ENCODE measurements at regions not wholly inside any gene's neighbourhood (a gene's known extent, or its start where the extent isn't known, plus 50 kb on each side); places are given as distances from the start of the nearest gene placed in this dataset.
"Not testable (repeated sequence)": the region's sequence is repeated elsewhere in the genome, so short reads cannot be mapped to it uniquely, and the experiment has no call there.

DNA sequence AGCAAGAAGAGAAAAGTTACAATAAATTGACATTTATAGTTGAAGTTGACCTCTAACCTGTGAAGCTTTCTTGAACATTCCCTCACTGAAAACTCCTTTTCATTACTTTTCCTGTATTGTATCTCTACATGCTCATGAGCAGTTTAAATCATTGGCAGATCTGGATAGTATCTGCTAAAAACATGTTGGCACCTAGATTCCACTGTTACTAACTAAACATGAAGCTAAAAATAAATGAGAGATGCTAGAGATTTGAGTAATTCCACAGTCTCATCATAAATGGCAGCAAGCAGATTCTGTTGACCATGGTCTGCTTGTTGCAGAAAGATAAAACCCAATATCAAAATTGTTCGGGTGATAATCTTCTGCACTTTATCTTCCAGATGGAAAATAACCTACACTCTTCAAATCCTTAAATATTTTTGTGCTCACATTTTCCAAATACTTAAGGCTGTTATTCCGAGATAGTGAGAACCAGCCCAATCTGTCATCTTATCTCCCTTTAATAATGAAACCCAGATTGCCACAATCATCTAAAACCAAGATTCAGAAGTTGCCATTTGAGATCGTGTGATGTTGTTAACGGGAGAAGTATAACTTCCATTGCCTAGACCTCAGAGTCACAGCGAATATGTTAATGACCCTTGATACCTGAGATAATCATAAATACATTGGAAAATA lies 171.0 kb upstream of the DAAM1 start:
- DNase-seq: no peak

DNA sequence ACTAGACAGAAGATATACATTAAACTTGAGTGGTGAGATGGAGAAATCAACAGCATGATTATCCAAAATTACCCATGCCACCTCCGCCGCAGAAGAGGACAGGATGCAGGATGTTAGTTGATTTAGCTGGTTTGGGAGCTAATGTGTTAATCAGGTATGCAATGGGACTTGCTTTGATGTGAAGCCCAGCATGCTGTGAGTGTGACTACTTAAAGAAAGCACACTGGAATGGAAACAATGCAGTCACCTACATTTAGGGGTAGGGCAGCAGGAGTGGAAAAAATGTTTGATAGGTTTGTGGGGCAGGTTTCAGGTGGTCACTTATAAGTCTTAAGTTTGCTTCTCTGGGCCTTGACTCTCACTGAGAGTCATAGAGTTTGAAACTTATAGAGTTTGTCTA lies 170.0 kb upstream of the DAAM1 start:
- DNase-seq: no peak

DNA sequence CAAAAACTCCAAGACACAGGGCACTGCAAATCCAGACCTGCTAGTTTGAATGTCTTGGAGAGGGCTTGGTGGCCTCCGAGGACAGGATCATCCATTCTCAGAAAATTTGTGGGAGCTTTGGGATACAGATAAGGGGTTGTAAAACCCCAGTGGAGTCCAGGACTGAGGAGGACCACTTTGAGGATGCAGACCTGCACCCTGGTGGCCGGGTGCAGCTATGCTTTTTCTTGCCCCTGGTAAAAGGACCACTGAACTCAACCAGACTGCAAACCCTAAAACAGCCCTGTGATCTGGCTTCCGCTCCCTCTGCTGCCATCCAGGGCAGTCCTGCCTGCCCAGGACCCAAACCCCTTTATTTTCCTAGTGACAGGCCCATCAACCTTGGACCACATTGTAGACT lies 169.5 kb upstream of the DAAM1 start:
- DNase-seq: no peak

DNA sequence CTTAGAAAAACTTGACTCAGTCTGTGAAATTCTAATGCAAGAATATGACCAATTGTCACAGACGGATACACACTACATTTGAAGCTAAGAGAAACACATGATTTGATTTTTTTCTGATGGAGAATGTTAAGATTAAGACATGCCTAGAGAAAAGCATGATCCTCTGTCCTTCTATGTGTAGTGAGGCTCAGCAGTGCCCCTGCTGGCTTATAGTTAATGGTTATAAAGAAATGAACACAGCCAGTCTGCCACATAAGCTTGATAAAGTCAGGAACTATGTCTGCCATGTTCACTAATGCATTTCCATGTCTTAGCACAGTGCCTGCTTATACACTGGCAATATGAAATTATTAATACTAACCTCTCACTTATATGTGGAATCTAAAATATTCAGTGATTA lies 168.1 kb upstream of the DAAM1 start:
- DNase-seq: peak in 1 of 2 experiments; percentile 2

DNA sequence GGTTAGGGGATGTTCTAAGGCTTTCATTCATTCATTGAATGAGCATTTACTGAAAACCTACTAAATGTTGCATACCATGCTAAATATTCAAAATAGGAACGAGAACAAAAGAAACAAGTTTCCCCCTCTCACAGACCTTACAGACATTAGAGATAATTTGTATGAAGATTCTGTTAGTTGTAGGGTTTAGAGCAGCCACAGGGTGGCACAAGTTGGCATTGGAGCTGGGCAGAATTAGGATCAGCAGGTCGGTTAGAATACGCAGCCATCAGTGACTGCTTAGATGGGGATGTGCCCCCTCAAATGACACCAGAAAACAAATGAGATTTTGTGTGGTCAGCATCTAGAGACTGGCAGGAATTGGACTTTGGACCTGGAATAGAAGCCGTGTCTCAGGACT lies 166.3 kb upstream of the DAAM1 start:
- no peak for DNase-seq

DNA sequence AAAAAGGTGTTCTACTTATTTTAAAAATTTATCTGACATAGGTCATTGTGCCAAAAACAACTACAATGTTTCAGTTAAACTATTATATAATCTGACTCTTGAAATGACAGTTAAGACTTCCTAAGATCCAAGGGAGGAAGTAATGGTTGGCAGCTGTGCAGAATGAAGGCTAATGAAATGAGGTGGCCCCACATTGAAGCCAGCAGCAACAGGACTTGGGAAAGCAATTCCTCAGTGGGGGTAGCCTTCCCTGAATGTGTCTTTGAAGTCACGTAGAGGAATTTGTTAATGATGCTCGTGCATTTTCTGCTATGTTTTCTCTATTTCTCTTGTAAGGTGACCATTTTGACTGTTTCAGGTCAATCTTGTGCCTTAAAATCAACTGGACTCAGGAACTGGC lies 162.4 kb upstream of the DAAM1 start:
- no peak for DNase-seq

DNA sequence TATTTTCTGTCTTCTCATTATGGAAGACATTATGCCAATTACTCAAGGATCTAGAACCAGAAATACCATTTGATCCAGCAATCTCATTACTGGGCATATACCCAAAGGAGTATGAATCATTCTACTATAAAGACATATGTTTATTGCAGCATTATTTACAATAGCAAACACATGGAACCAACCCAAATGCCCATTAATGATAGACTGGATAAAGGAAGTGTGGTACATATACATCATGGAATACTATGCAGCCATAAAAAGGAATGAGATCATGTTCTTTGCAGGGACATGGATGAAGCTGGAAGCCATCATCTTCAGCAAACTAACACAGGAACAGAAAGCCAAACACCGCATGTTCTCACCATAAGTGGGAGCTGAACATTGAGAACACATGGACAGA lies 161.8 kb upstream of the DAAM1 start:
- DNase-seq: not testable (repeated sequence)

DNA sequence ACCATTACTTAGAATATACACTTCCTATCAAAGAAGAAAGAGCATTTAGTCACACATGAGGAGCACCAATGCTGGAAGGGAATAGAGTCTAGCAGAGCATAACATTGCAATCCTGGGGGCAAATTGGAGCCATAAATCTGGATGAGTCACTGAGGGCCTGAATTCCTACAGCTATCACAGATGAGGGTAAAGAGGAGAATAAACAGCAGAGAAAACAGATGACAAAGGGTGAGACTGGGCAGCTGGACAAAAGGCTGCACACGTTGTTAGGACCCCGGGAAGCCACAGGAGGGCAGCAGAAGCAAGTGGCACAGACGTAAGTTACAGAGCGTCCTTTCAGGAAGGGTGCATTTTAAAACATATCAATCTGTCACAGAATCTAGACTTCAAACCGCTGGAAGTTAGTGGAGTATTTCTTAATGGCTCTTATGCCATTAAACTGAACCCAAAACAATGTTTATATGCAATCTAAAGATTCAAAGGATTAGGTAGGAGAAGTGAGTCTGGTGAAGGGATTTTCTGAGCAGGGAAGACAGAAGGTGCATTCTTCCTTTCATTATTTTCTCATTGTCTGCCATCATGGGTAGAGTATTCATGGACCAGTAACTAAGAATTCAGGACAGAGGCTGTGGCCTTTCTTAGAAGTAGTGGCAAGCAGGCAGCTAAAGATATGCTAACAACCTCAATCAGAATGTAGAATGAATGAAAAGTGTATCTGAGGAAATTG lies 159.8 kb upstream of the DAAM1 start:
- peak; percentile 61 to 77 for DNase-seq

DNA sequence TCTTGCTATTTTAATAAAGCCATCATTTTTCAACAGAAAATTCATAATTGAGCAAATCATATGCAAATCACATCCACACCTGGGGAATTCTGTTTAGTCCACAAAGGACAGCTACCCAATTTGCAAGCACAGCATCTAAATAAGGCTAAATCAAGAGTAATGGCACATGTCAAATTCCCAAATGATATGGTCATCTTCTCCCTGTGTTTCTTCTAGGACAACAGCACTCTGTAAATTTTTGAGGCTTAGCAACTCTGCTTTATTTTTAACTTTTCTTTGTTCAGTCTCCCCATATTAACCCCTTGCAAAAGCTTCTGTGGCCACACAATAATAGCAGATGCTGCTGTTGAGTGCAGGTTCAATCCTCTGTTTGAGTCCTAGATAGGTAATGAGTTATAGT lies 155.6 kb upstream of the DAAM1 start:
- no peak for DNase-seq

DNA sequence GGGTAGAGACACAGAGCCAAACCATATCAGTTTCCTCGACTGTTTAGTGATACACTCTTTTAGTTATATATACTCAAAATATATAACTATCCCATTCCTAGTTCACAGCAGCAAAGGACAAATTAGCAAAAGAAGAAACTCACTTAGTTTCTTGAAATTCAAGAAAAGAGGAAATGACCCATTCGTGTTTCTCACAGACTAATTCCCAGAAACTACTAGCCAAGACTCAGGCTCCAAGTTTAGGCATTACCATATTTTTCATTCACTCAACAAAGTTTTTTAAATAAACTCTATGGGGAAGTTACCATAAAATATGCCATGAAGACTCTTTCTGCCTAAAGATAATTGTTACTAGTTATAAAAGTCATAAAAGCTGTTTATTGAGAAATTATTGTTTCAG lies 152.3 kb upstream of the DAAM1 start:
- DNase-seq: no peak

DNA sequence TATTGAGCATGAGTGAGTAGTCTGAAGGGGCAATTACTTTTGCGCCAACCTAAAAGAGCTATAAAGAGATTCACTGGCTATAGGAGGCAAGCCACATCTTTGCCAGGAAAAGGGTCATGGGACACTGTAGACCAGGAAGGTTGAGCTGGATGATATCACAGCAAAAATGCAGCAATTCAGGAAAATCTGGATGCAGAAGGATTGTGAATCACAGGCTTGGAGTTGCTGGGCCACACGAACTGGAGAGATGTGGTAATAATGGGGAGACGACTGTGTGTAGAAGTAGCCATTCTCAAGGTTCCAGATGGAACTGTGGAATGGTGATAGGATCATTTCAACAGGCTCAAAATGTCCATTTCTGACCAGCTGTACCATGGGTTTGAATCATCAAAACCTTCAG lies 151.4 kb upstream of the DAAM1 start:
- DNase-seq: no peak

DNA sequence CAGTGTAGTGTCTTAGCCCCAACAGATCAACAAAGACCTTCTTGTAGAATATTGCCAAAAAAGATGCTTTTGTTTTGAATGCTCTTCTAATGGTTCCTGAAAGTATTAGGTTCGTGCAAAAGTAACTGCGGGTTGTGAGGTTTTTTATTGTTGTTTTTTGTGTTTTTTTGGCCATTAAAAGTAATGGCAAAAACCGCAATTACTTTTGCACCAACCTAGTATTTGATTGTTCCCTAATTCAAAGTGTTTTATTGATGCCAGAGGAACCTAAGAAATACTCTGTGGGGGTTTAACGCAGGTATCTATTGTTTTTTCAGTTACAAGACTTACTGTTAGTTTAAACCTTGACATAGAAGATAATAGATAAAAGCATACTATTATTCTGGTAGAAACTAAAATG lies 150.8 kb upstream of the DAAM1 start:
- no peak for DNase-seq

DNA sequence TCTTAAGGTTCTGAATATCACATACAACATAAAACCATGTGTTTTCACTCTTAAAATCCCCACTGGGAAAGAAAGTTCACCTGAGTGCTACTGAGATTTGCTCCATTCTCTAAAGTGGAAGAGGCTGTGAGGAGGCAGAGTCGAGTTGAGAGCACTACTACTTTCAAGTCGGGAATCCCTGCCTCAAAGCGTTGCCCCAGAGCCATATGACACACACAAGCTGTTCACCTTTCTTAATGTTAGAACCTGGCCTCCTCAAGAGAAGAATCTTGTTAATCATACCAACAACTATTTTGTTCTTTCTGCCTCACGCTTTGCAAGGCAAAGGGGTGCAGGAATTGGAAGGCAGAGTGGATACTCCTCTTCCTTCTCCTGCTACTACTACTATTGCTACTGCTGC lies 149.7 kb upstream of the DAAM1 start:
- DNase-seq: no peak

DNA sequence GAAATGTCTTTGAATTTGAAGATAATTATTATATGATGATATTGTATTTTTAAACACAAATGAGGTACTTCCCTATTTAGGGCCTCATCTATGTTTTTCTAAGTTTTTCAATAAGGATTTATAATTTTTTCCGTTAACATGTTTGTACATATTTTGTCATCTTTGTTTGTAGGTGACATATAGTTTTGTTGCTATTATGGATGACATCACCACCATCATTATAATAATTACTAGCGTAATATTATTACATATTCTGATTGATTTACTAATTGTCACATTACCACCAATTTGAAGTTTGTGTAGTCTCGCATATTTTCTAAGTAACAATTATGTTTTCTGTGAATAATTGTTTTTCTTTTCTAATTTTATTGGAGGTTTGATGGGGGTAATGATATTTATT lies 147.2 kb upstream of the DAAM1 start:
- DNase-seq: no peak

DNA sequence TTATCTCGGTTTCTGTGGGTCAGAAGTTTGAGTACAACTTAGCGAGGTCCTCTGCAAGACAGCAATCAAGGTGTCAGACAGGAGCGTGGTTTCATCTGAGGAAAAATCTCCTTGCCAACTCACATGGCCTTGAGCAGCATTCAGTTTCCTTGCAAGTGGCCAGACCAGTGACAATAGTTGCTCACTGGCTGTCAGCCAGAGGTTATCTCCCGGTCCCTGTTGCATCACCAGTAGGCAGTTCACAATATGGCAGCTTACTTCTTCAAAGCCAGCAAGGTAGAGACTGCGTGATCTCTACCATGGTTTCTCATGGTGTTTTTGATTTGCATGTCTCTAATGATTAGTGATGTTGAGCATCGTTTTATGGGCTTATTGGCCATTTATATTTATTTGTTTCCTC lies 143.8 kb upstream of the DAAM1 start:
- no peak for DNase-seq

DNA sequence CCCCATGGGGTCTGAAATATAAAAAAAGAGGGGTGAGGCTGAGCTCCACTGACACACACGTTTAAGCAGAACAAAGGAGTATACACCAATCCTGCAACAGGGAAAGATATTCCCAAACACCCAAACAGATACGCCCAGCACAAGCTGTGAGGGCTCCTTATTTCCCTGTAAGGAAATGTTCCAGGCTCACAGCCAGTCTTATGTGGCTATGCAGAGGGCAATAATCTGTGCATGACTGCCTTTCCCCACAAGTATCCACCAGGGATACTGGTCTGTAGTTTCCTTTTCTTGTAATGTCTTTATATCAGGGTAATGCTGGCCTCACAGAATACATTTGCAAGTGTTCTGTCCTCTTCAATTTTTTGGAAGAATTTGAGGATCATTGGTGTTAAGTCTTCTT lies 141.7 kb upstream of the DAAM1 start:
- no peak for DNase-seq

DNA sequence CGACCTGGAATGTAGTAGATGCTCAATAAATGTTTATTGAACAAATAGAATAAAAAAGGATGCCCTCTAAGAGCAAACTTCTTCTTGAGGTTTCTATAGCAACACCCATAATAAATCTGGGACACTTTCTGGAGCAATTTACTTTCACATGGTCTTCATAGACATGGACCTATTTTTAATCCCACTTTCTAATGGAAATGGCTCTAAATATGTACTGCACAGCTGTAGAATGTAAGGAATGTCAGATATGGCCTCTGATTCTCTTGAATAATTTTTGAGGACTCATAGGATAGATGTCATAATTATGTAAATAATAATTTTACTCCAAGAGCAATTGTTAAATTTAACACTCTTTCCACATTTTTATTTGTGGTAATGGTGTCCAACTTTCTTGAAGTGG lies 133.5 kb upstream of the DAAM1 start:
- no peak for DNase-seq

DNA sequence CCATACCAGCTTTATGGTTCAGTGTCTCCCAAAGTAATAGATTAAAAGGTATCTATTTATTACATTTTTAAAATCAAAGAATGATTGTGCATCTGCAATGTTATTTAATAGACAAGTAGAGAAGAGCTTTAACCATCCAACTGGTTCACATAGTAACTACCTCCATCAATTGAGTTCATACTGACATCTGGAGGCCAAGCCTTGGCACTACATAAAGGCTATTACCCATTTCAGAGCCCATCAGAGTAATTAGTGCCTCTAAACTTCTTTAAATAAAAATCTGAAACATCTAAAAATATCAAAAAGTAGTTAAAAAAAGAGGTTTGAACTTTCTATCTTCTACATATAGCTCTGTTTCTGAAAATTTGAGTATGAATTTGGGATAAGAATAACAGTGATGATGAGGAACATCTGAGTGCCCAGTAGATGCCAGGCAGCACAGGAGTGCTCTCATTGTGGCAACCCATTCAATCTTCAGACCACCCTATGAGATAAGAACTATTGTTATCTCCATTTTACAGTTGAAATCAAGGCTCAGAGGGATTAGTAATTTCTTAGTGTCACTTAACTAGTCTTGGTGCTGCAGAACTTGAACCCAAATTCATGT lies 132.9 kb upstream of the DAAM1 start:
- DNase-seq: peak; percentile 20 to 55

DNA sequence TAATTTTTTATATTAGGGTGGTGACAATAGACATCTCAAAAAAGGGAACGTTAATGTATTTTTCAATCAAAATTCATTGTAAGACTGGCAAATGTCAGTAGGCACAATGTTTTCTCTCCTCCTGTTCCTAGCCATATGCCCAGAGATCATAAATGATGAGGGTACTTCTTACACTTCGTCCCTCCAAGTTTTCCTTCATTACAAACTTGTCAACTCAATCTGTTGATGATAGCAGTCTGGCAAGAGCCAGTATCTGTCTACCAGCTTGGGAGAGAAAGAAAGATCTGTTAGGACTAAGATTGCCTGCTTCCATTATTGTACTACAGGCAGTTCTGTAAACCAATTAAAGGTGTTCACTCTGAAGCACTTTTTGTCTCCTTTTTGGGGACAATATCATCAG lies 130.9 kb upstream of the DAAM1 start:
- DNase-seq: no peak

DNA sequence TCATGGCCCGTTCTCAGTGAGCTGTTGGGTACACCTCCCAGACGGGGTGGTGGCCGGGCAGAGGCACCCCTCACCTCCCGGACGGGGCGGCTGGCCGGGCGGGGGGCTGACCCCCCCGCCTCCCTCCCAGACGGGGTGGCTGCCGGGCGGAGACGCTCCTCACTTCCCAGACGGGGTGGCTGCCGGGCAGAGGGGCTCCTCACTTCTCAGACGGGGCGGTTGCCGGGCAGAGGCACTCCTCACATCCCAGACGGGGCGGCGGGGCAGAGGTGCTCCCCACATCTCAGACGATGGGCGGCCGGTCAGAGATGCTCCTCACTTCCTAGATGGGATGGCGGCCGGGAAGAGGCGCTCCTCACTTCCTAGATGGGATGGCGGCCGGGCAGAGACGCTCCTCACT lies 129.7 kb upstream of the DAAM1 start:
- DNase-seq: not testable (repeated sequence)

DNA sequence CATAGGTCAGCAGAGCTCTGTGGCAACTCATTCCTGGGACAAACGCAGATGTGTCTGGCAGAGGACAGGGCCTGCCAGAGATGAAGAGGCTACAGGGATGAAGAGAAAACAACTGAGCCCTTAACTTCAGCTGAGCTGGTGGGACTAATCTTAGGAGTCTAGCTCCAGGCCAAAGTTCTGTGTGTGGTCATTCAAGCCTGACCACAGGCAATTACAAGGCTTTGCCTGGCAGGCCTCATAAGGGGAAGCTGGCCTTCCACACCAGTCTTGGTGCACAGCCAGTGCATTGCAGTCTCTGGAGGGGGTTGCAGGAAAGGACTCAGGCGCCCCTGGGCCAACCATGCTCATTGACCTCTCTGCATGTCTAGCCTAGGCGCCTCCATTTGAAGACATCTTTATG lies 127.6 kb upstream of the DAAM1 start:
- no peak for DNase-seq

DNA sequence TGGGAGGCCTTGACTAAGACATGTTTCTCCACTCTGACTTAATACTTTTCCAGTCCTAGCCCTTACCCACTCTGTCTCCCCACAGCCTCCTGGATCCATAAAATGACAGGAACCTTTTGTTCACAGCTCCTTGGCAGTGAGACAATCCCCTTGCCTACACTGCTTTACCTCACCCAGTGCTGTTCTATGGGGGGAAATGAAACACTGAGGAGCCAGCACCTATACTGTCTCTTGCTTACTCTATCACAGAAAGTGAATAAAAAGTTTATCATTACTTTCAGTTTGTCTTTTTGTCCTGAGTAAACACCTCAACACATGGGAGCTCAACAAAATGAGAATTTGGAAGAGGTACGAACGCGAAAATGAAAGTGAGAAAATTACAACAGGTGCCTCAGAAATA lies 127.2 kb upstream of the DAAM1 start:
- DNase-seq: no peak

DNA sequence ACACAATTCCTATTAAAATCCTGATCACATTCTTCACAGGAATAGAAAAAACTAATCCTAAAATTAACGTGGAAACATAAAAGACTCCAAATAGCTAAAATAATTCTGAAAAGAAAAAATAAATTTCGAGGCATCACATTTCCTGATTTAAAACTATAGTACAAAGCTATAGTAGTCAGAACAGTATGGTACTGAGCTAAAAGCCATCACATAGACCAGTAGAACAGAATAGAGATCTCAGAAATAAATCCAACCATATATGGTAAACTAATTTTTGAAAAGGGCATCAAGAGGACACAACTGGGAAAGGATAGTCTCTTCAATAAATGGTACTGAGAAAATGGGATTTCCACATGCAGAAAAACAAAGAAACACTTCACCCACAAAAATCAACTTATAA lies 125.2 kb upstream of the DAAM1 start:
- DNase-seq: no peak

DNA sequence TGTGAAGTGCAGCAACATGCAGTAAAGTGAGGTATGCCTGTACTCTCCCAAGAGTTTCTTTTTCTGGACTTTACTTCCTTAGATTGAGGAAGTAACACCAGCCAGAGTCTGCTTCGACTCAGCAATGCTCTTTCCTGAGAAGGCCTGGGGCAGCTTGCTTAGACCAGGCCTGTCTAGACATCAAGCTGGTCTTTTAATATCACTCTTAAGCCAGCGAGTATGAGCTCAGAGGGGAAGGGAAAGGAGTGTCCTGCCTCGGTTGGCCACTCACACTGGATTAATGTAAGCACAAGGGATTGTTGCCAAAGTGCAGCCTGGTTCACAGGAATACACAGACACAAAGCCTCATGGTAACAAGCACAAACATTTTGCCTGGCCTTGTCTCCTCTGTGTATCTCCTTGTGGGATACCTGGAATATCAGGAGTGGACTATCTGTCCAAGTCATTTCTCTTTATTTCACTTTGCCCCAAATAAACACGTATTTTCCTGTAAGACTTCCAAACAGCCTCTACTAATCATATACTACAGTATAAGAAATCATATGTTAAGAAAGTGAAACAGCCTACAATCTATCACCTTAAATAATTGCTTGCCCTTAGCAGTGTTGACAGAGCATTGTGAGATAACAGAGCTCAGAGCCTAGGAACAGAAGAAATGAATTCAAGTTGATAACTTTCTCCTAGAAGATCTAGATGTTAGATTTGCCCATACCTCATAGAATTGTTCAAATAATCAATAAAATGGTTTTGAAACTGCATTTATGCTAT lies 121.2 kb upstream of the DAAM1 start:
- DNase-seq: no peak

Data from NCI-H2081 (cell line).